GM11168 (cell line): ENCODE measurements at regions not wholly inside any gene's neighbourhood (a gene's known extent, or its start where the extent isn't known, plus 50 kb on each side); places are given as distances from the start of the nearest gene placed in this dataset.

Experiments
- in situ Hi-C: fragments of 300-500 bp; cut with MboI; formaldehyde crosslinking; loops from one replicate; pipeline ENCODE4 v1.12.0; 2022; ENCODE audit warnings: low sequenced_read_pairs; ENCODE audit not compliant: unreplicated experiment

DNA sequence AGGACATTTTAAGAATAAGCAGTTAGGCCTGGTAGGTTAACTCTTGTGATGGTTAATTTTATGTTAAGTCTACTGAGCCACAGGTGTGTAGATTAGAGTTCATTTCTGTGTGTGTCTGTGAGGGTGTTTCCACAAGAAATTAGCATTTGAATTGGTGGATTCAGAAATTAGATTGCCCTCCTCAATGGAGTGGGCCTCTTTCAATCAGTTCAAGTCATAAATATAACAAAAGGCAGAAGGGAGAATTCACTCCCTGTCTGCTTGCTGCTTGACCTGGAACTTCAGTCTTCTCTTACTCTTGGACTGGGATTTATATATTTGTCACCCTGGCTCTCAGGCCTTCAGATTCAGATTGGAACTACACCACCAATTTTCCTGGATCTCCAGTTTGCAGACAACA, 55.3 kb upstream of the POM121L12 start:
- in situ Hi-C loops, result no loop called here

DNA sequence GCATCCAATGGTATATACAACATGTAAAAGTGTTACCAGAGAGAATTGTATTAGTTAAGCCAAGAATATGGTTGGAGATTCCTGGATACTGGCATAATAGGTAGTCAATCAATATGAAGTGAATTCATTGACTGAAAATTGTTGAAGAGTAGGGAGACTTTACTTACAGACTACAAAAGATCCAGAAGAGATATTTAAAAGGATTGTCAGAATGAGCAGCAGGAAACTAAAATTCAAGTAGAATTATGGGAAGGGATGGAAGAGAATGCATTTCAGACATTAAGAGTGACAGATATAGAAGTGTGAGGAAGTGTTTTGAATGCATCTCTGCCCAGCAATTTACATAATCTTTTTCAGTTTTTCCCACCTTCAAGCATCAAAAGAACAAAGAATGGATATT, 62.3 kb upstream of the POM121L12 start:
- in situ Hi-C loops, result no loop called here

DNA sequence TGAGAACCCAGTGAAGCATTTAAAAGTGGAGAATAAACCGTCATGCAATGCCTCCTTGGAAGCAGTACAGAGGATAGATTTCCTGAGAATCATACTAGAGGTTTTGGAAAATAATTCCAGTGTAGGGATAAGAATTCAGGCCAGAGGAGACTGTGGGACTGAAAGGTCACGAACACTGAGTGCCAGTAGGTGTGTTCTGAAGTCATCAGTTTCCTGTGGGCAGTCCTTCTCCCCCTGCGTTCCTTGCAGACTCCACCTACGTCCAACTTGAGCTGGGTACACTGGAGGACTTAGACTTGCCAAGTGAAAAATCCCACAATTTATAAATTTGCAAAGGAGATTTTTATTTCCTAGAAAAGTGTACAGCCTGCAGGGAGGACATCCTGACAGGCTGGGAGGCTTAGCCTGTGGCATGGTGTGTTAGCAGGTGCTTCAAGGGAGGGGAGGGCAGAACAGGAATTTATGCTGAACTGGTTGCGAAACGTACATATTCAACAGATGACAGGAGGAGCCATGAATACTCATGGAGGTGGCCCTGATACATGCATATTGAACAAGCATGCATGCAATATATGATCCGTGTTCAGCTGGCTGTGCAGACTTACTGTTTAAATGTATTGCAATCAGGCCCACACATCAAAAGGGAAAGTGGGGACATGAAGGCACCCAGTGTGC, 72.9 kb upstream of the POM121L12 start:
- in situ Hi-C loops, result no loop called here

DNA sequence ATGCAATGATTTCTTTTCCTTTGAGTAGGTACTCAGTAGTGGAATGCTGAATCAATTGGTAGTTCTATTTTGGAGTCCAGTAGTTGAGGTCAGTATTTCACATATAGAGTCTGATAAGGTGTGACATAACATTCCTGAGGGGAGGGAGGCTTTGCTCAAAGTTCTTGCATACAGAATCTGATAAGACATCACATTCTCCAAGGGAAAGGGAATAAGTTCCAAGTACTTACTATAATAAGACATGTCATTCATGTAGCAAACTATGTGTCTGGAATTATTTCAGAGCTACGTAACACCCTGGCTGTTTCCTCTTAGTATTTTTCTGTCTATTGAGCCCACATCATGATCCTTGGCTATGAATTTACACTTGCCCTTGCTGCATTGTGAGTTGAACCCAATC, 74.3 kb upstream of the POM121L12 start:
- in situ Hi-C loops, result no loop called here

DNA sequence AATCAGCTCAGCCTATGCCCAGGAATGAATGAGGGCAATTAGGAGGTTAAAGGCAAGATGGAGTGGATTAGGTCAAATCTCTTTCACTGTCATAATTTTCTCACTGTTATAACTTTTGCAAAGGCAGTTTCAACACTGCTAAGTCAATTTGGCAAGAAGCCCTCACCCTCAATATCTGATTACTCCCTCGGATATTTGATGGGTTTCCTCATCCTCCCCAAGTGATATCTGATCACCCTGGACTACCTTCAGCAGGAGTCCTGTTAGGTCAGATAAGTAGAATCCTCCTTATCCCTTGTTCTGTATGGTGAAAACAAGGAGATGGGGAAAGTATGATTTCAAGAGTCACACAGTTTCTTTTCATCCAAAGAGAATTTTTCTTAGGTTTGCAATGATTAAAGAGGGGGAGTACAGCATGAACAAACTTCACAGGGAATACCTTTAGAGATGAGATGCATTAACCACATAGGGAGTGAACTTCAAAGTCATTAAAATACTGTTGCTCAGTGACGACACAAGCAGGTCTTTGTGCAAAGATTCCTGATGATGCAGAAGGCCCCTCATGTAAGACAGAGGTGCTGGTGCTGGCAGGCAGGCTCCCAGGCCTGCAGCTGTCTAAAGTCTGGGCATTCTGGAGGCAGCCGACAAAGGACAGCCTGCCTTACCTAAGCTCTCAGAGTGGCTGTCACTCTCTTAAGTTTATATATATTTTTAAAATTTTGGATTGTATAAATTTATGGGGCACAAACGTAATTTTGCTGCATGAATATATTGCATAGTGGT, 75.4 kb upstream of the POM121L12 start:
- in situ Hi-C loops, result no loop called here

DNA sequence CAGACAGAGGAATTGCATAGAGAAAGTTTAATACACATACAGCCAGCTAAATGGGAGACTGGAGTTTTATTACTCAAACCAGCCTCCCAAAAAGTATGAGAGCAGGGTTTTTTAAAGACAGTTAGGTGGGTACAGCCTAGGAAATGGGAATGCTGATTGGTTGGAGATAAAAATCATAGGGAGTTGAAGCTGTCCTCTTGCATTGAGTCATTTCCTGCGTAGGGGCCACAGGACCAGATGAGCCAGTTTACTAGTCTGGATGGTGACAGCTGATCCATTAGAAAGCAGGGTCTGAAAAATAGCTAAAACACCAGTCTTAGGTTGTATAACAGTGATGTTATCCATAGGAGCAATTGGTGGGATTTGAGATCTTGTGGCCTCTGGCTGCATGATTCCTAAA, 76.1 kb upstream of the POM121L12 start:
- in situ Hi-C loops, result no loop called here

DNA sequence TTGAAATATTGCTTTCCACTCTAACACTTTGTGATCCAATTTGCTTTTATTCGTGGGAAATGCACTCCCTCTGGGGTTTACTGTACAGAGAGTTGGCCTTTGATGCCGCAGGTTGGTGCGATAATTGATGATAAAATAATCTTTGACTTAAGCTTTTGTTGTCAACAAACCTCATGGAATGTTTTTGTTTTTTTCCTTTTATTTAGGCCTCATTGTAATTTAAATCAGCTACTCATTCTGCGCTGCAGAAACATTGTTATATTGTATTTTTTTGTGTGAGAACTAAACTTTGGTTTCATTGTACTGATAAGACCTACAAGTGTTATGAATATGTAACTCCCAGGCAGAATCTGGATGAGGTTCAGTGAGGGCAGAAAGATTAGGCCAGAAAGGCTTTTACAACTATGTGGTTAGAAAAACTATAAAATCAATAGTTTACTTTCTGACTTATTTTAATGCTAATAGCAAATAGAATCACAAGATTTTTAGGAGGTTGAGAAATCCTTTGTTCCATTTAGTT, 76.8 kb upstream of the POM121L12 start:
- in situ Hi-C loops, result no loop called here

DNA sequence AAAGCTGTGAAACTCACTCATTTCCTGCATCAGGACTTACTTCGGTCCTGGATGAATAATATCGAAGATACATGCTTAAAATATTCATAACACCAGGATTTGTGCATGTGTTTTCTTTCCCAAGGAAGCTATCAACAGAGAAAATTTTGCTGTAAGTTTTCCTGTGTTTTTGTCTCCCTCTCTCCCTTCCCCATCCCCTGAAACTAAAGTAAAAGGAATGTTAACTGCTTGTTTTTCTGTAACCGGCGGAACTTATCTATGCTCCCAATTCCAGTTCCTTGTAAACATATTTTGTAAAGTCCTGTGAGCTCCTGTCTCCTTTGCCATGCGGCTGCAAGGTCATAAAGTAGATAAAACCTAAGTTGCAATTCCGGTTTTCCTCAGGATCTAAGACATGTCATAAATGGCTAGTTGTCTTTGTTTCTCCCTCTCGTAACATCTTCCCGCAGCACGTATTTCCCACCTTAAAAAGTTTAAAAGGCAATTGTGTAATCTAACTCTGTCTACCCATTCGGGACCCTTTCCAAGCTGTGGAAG, 79.0 kb upstream of the POM121L12 start:
- in situ Hi-C loops, result no loop called here

DNA sequence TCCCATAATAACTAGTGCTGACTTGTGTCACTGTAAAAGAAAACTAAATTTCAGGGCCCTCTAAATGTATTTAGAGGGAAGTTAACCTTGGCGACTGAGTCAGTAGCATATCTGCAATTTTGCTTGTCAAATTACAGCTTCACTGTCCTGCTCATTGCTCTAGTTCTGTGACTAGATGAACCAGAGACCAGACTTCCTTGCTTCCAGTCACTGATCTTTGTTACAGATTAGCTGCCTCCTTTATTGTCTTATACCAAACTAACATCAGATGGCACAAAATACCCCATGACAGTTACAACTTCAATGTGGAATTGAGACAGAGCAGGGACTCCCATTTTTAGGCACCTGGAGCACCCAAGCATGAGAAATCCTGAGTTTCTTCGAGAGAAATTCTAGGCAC, 79.9 kb upstream of the POM121L12 start:
- in situ Hi-C loops, result no loop called here

DNA sequence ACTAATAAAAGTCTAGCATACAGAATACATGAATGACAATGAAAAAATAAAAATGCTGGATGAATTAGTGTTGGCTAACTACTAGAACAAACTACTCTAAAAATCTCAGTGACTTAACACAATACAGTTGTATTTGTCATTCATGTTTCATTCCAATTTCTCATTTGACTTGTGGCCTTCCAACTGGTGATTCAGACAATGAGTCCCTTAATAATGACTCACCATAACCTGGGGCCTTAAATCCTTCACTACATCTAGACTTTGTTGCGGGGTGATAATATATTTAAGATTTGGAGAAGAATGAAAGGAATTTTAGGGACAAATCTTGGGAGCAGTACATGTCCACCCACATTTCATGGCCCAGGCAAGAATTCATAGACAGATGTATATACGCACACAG, 90.5 kb upstream of the POM121L12 start:
- in situ Hi-C loops, result no loop called here

DNA sequence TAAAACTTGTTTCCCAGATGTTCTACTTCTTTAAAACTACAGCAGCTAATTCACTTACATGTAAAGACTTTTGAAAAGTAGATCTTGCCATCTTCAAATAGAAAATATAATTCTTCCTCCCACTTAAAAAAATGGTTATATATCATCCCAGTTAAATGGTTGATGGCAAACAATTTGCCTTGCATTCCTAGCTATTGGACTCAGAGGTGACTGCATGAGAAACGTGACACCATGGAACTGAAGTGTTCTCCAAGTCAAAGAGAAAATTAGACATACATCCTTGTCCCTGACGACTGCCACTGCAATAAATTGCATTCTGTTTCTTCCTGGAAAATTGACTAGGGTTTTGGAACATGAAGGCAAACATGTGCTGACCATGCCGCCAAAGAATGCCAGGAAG, 95.0 kb upstream of the POM121L12 start:
- in situ Hi-C loops, result no loop called here

DNA sequence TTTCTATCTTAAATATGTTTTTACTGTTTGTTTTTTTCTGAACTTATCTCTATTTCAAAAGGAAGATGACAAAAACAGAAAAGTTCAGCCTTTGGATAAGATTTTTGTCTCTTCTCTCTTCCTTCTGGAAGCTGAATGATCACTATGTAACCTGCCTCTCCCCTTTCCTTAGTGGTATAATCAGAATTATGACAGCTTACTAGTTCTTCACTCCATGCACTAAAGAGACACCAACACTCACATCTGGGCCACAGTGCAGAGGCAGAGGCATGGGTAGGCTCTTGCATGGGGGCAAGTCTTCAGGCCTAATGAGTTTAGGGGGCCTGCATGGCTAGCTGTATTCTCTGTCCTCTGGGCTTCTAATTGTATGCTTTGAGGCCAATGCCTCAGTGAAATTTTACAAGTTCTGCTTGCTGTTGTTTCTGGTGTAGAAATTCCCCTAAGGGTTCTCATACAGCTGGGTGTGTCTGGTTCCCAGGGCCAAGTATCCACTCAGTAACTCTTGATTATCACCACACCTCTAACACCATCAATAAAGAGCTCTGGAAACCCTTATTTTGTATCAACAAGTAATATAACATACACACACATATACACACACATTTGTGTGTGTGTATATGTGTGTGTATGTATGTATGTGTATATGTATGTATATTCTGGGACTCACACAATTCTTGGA, 96.8 kb upstream of the POM121L12 start:
- in situ Hi-C loops, result no loop called here

DNA sequence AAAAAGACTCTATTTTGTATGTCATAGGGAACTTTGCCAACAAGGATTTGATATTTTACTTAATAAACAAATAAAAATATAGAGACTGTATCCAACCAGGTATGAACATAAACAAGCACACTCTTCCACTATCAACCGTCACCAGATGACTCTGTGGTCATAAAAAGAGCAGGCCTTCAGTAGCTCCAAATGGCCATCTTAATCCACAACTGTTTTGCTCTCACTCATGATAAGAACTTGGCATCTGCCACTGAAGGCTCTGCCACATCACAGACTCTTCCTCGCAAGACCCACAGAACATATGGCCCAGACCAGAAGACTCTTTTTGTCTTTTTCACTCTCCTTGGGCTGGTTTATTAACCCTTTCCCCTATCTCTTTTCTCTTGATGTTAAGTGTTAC, 98.7 kb upstream of the POM121L12 start:
- in situ Hi-C loops, result no loop called here

DNA sequence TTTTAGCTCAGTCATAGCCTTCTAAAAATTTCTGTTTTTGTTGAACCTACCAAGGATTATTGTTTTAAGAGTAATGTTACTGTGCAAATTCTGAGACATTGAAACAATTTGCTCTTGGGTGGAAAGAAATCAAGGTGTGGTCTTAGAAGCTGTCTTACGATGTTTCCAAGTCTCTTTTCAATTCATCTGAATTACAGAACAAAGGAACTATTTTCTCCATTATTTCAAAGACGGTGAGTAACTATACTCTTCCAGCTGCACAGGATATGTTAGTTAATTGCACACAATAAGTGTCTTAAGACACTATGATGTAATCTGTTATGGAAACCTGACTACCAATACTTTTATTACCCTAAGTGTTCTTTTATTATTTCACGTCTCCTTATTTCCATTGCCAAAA, 106.8 kb upstream of the POM121L12 start:
- in situ Hi-C loops, result no loop called here

DNA sequence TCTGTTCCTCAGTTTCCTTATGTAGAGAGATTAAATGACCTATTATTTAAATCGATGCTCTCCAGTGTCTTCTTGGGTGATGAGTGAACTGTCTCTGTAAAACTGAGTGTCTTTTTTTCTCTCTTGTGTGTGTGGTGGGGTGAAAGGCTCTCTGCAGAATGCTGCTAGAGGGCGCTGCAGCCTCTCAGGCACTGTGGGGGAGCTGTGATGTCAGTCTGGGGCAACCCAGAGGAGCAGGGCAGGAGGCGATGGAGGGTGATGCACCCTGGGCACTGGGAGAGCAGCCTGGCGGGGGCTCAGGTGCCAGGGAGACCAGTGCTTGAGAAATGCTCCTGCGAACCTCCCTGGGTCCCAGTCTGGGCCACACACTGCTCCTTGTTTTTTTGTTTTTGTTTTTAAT, 110.1 kb upstream of the POM121L12 start:
- in situ Hi-C loops, result no loop called here

DNA sequence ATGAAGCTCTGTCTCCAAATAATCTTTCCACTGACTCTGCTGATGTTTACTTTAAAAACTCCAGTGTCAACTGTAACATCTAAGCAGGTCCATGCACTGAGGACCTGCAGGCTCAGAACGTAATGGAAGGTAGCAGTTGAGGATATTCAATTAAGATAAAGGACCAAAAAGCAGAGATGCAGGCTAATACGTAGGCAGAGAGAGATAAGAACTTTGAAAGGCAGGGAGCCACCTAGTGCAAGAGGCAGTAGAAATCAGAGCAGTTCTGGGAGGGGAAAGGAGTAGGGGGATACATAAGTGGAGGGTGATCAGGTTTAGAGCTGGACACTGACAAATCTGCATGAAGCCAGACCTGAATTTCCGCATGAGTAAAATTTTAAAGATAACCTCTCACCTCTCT, 114.5 kb upstream of the POM121L12 start:
- in situ Hi-C loops, result no loop called here

DNA sequence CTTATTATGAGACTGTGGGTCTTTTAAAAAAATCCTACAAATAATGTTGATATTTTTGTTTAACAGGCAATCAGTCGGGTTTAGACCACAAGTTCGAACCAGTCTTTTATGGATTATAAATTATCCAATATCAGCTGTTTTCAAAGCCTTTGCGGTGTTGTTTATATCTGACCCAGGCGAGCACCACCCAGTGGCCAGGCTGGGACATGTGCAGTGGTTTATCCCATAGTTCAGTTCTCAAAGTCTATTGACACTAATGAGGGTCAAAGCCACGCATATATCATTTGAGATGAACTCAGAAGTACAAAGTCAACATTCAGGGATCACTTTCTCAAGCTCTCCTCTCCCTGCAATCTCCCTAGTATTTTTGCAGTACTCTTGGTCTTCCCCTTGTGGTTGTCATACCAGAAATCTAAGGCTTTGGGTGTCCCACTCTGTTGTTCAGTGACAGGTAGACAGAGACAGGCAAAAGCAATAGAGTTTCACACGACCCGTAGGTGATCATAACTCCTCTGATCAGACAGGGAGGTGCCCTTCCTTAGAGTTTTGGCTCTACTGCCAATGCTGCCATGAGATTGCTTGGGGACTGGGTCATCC, 117.4 kb upstream of the POM121L12 start:
- in situ Hi-C loops, result no loop called here

DNA sequence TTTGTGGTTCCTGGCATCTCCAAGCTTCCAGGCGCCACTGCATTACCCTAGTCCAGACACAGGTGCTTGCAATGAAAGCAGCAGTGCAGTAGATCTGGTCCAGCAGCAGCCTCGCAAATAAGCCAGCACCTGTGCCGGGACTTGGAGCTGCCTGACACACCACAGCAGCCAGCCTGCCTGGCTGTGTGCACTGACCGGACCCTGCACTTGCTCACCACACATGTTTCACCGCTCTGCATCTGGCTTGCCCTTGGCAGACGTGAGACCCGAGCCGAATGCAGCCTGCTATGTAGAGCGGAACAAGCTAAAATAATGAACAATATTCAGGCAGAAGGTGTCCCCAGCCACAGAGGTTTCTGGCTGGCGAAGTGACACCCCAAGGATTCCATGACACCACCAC, 123.6 kb upstream of the POM121L12 start:
- in situ Hi-C loops, result no loop called here

DNA sequence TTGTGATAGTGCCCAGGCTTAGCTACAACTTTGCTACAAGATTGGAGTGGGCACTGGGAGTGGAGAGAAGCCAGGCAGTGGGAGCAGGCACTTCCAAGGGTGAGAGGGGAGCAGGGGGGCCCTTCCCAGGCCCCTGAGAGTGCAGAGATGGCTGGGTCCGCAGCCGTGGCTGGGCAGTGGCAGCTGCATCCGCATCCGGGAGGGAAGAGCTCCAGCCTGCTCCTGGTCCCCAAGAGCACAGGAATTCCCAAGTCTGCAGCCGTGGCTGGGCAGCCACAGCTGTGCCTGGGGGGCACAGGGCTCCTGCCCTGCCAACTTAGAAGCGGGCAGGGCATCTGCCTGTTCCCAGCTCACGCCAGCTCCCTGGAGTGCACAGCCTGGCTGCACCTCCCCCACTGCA, 124.1 kb upstream of the POM121L12 start:
- in situ Hi-C loops, result no loop called here

DNA sequence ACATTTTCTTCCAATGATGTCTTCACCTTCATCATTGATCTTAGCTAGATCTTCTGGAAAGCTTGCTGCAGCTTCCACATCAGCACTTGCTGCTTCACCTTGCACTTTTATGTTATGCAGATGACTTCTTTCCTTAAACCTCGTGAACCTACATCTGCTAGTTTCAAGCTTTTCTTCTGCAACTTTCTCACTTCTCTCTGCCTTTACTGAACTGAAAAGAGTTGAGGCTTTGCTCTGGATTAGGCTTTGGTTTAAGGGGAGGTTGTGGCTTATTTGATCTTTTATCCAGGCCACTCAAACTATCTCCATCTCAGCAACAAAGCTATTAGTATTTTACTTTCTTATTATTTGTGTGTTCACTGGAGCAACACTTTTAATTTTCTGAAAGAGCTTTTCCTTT, 125.5 kb upstream of the POM121L12 start:
- in situ Hi-C loops, result no loop called here

DNA sequence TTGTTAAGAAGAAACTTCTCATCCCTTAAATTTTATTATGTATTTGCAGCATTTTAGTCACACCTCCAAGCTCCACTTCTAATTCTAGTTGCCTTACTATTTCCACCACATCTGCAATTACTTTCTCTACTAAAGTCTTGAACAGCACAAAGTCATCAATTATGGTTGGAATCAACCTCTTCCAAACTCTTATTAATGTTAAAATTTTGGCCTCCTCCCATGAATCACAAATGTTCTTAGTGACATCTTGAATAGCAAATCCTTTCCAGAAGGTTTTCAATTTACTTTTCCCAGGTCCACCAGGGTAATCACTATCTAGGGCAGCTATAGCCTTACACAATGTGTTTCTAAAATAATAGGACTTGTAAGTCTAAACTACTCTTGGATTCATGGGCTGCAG, 126.3 kb upstream of the POM121L12 start:
- in situ Hi-C loops, result no loop called here
